ENCODE measurements at regions not wholly inside any gene's neighbourhood (a gene's known extent, or its start where the extent isn't known, plus 50 kb on each side); places are given as distances from the start of the nearest gene placed in this dataset.

DNA sequence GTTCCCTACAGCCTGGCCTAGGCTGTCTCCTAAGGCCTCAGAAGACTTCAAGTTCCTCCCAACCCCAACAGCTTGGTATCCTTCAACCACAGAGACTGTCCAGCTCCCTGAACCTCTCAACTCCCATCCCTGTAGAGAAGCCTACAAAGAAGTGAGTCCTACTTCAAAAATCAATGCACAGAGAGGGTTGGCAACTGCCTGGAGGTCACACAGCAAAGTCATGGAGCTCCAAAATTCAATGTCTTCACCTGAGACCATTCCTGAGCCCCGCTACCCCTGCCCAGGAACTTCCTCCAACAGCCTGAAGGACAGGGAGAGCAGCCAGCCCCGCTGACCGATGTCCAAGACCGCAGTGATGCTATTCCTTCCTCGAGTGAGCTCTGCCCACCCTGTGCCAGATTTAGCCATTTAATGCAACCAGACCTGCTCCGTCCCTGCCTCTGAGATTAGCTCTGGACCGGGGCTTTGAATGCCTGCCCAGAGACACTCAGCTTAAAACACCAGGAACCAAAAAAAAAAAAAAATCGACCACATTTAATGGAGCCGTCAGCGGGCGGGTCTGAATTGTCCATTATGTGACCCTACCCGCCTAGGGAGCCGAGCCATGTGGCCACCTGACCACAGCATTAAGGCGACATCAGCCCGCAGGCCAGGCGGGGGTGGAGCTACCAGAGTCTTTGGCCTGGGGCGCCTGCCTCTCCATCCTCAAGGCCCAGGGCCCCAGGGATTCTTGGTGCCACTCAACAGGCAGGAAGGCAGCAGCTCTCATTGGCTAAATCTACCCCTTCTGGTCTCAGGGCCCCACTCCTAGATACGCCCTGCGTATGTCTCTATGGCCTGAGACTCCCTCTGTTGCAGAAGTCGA, 148.6 kb downstream of the SYF2 start:
- H3K9me3 ChIP-seq, result peaks cover 0 to 8% (median 2%) of the 10 kb centered on the region in 8 donors
- H3K4me3 ChIP-seq, result no peak overlapping the region
- H3K36me3 ChIP-seq, result no peaks in the 10 kb centered on the region
- TF ChIP-seq POLR2A (IDR thresholded peaks at IDR 0.05) (no peak), POLR2AphosphoS5 (IDR thresholded peaks at IDR 0.05) (no peak)
- TF ChIP-seq, protein P1, sequence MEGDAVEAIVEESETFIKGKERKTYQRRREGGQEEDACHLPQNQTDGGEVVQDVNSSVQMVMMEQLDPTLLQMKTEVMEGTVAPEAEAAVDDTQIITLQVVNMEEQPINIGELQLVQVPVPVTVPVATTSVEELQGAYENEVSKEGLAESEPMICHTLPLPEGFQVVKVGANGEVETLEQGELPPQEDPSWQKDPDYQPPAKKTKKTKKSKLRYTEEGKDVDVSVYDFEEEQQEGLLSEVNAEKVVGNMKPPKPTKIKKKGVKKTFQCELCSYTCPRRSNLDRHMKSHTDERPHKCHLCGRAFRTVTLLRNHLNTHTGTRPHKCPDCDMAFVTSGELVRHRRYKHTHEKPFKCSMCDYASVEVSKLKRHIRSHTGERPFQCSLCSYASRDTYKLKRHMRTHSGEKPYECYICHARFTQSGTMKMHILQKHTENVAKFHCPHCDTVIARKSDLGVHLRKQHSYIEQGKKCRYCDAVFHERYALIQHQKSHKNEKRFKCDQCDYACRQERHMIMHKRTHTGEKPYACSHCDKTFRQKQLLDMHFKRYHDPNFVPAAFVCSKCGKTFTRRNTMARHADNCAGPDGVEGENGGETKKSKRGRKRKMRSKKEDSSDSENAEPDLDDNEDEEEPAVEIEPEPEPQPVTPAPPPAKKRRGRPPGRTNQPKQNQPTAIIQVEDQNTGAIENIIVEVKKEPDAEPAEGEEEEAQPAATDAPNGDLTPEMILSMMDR (IDR thresholded peaks at IDR 0.05 in 8 of 11, conservative IDR thresholded peaks at IDR 0.05 in 3 of 11), result no peak
- H3K4me1 ChIP-seq, result no peaks in the 10 kb centered on the region
- WGBS, 5 donors, result 76 to 88% (median 79%) methylated on average over 20 of the region's 20 CpGs
- H3K27ac ChIP-seq, result no peak overlapping the region
- DNase-seq, result peak; percentile 33
- H3K27me3 ChIP-seq (replicated peaks in 1 of 7), result peaks cover 0 to 17% (median 0%) of the 10 kb centered on the region in 7 donors
- intact Hi-C loops (cut with DNase I; ENCODE audit: low total_unique reads), result no loop called here

DNA sequence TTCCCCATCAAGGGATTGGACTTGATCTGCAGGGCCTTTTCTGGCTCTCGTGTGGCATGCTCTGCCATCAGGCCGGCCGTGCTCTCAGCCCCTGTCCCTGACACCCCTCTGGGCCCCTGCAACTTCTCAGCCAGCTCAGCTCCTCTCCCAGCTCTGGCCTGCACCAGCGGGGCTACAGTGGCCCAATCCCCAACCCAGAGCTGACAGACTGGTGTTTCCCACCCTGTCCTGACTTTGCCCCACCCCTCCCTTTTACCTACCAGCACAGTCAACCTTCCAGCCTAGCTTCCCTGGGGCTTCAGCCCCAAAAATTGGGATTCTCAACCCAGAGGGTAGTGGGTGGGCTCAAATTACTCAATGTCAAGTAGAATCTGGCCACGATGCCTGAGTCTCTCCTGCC, 149.3 kb downstream of the SYF2 start:
- Histone ChIP-seq H3K9me3 (peaks cover 0 to 16% (median 6%) of the 10 kb centered on the region in 8 donors), H3K27ac (no peak overlapping the region), H3K4me3 (no peak overlapping the region), H3K27me3 (replicated peaks in 1 of 7) (peaks cover 0 to 10% (median 0%) of the 10 kb centered on the region in 7 donors), H3K36me3 (no peaks in the 10 kb centered on the region), H3K4me1 (no peaks in the 10 kb centered on the region)
- no peak for TF ChIP-seq POLR2AphosphoS5 (IDR thresholded peaks at IDR 0.05)
- TF ChIP-seq POLR2A (IDR thresholded peaks at IDR 0.05), result no peak
- TF ChIP-seq, protein P1 (IDR thresholded peaks at IDR 0.05 in 8 of 11, conservative IDR thresholded peaks at IDR 0.05 in 3 of 11), result no peak
- peak; percentile 29 for DNase-seq
- intact Hi-C loops (cut with DNase I; ENCODE audit: low total_unique reads), result no loop called here
- WGBS, 5 donors, result 81 to 91% (median 82%) methylated on average over 5 of the region's 5 CpGs

DNA sequence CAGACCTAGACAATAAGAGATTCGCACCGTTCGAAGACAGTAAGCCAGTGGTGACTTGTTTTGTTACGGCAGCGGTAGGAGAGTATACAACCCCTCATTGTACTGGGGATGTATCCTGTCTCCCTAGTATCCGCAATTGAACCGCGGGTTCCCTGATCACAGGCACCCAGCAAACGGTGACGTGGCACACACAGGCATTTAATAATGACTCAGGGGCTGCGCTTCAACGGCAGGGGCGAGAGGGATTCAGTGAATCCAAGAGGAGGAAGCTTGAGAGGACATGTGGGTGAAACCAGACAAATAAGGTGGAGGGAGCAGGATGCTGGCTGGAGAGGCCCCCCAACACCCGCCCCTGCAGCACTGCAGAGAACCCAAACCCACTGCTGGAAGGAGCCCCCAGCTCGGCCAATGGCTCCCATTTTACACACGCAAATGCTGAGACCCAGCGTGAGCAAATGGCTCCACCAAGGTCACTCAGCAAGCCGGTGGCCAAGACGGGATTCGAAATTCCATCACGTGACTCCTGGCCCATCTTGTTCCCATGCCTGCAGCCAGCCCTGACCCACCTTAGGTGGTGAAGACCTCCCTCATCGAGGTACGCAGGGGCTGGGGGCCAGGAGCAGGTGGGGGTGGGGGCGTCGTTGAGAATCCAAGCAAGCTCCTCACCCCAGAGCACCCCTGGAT, 149.9 kb downstream of the SYF2 start:
- no peaks in the 10 kb centered on the region for H3K4me1 ChIP-seq
- peaks cover 0 to 22% (median 12%) of the 10 kb centered on the region in 8 donors for H3K9me3 ChIP-seq
- H3K36me3 ChIP-seq, result no peaks in the 10 kb centered on the region
- DNase-seq, result peak; percentile 41
- WGBS, 5 donors, result 84 to 93% (median 89%) methylated on average over 20 to 25 of the region's 25 CpGs
- no peak for TF ChIP-seq POLR2A (IDR thresholded peaks at IDR 0.05)
- TF ChIP-seq POLR2AphosphoS5 (IDR thresholded peaks at IDR 0.05), result no peak
- TF ChIP-seq, protein P1 (IDR thresholded peaks at IDR 0.05 in 8 of 11, conservative IDR thresholded peaks at IDR 0.05 in 3 of 11), result no peak
- peaks cover 0 to 5% (median 0%) of the 10 kb centered on the region in 7 donors for H3K27me3 ChIP-seq (replicated peaks in 1 of 7)
- H3K27ac ChIP-seq, result no peak overlapping the region
- intact Hi-C loops (cut with DNase I; ENCODE audit: low total_unique reads), result no loop called here
- no peak overlapping the region for H3K4me3 ChIP-seq

DNA sequence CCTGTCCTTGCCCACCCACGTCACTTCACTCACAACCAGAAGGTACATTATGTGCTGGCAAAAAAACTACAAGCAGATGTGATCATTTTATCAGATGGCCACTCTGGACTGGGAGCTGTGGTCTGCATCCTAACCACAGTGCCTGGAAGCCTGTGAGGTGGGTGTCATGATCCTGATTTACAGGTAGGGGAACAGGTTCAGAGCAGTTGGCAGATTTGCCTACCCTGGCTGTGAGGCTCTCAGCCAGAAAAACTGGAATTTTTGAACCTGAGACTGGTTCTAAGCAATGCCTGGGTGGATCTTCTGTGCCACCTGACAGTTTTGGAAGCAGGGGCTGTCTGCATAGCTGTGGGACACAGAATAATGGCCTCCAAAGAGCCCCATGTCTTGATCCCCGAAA, 150.8 kb downstream of the SYF2 start:
- Histone ChIP-seq H3K4me1 (no peaks in the 10 kb centered on the region), H3K4me3 (no peak overlapping the region), H3K9me3 (peaks cover 0 to 31% (median 18%) of the 10 kb centered on the region in 8 donors), H3K36me3 (no peaks in the 10 kb centered on the region), H3K27ac (no peak overlapping the region), H3K27me3 (replicated peaks in 1 of 7) (no peaks in the 10 kb centered on the region)
- peak; percentile 12 for DNase-seq
- WGBS, 5 donors, result 76 to 100% (median 92%) methylated on average over 2 of the region's 2 CpGs
- TF ChIP-seq, protein P1 (IDR thresholded peaks at IDR 0.05 in 8 of 11, conservative IDR thresholded peaks at IDR 0.05 in 3 of 11), result no peak
- TF ChIP-seq POLR2AphosphoS5 (IDR thresholded peaks at IDR 0.05) (no peak), POLR2A (IDR thresholded peaks at IDR 0.05) (no peak)
- intact Hi-C loops (cut with DNase I; ENCODE audit: low total_unique reads), result no loop called here

Data from spleen (tissue), 11 donors.